Astrocyte (in vitro differentiated cells and primary cell): ENCODE measurements at regions not wholly inside any gene's neighbourhood (a gene's known extent, or its start where the extent isn't known, plus 50 kb on each side); places are given as distances from the start of the nearest gene placed in this dataset.

ENCODE experiments used
- DNase-seq: peaks from one replicate; pipeline ENCODE4 v3.0.0-alpha.2; 2010; ENCODE audit warnings: low read depth
- FAIRE-seq: peaks from 2 replicates; lab custom pipeline; 2011; peaks lifted over from hg19 to GRCh38; lab: Jason Lieb, UNC
- H2AFZ ChIP-seq: 2 replicates; pipeline ENCODE4 v1.6.0; 2012; ENCODE audit warnings: low read depth, low read length, inconsistent platforms
- H3K27ac ChIP-seq: 2 replicates; pipeline ENCODE4 v1.5.1; 2011; ENCODE audit warnings: low read depth, low read length, inconsistent platforms
- H3K27me3 ChIP-seq: 2 replicates; pipeline ENCODE4 v1.6.0; 2011; ENCODE audit warnings: low read length, inconsistent platforms; ENCODE audit not compliant: insufficient read depth
- H3K36me3 ChIP-seq: 2 replicates; pipeline ENCODE4 v1.5.1; 2011; ENCODE audit warnings: low read length, inconsistent platforms; ENCODE audit not compliant: insufficient read depth
- H3K4me1 ChIP-seq: 2 replicates; pipeline ENCODE4 v1.5.1; 2011; ENCODE audit warnings: low read length, inconsistent platforms; ENCODE audit not compliant: insufficient read depth
- H3K4me2 ChIP-seq: 2 replicates; pipeline ENCODE4 v1.6.0; 2012; ENCODE audit warnings: low read length, inconsistent platforms
- H3K4me3 ChIP-seq: 2 replicates; pipeline ENCODE4 v1.5.1; 2011; ENCODE audit warnings: low read depth, mild to moderate bottlenecking, low read length, inconsistent platforms; ENCODE audit not compliant: insufficient read depth
- H3K79me2 ChIP-seq: 2 replicates; pipeline ENCODE4 v1.6.0; 2012; ENCODE audit warnings: mild to moderate bottlenecking, low read length, inconsistent platforms; ENCODE audit not compliant: insufficient read depth
- H3K9ac ChIP-seq: 2 replicates; pipeline ENCODE4 v1.6.0; 2012; ENCODE audit warnings: mild to moderate bottlenecking, low read length, inconsistent platforms
- H3K9me3 ChIP-seq: 2 replicates; pipeline ENCODE4 v1.5.1; 2012; ENCODE audit warnings: low read depth, mild to moderate bottlenecking, low read length, inconsistent platforms; ENCODE audit not compliant: insufficient read depth
- H4K20me1 ChIP-seq: 2 replicates; pipeline ENCODE4 v1.6.0; 2012; ENCODE audit warnings: low read length, inconsistent platforms; ENCODE audit not compliant: insufficient read depth
- H3K27ac Mint-ChIP-seq: one replicate; pipeline ENCODE4 v1.8.0; 2021; ENCODE audit warnings: mild to moderate bottlenecking, mixed read lengths; ENCODE audit not compliant: unreplicated experiment
- H3K27me3 Mint-ChIP-seq: one replicate; pipeline ENCODE4 v1.8.0; 2021; ENCODE audit warnings: low read depth, mixed read lengths; ENCODE audit not compliant: unreplicated experiment
- H3K36me3 Mint-ChIP-seq: one replicate; pipeline ENCODE4 v1.8.0; 2021; ENCODE audit warnings: low read depth, mixed read lengths; ENCODE audit not compliant: unreplicated experiment
- H3K4me1 Mint-ChIP-seq: one replicate; pipeline ENCODE4 v1.8.0; 2021; ENCODE audit warnings: low read depth, mixed read lengths; ENCODE audit not compliant: unreplicated experiment
- H3K4me3 Mint-ChIP-seq: one replicate; pipeline ENCODE4 v1.8.0; 2021; ENCODE audit warnings: mild to moderate bottlenecking, moderate library complexity, mixed read lengths; ENCODE audit not compliant: unreplicated experiment
- H3K9me3 Mint-ChIP-seq: one replicate; pipeline ENCODE4 v1.8.0; 2021; ENCODE audit warnings: mild to moderate bottlenecking, mixed read lengths; ENCODE audit not compliant: unreplicated experiment
- EZH2 ChIP-seq: IDR thresholded peaks from 2 replicates; pipeline ENCODE4 v1.6.1; 2012; ENCODE audit warnings: mild to moderate bottlenecking, low read length, inconsistent platforms; ENCODE audit not compliant: insufficient read depth
- TF ChIP-seq, protein P1 (sequence below): IDR thresholded peaks from 2 replicates; pipeline ENCODE4 v1.5.1; 2011; ENCODE audit warnings: low read depth, mild to moderate bottlenecking, inconsistent platforms, low read length, moderate library complexity; ENCODE audit not compliant: insufficient read depth

GRCh38 chr18:24999650-25000267, 352.2 kb downstream of the ZNF521 start:
- H3K9ac ChIP-seq: no peak overlapping the region
- no peaks in the 10 kb centered on the region for H3K79me2 ChIP-seq
- no peak overlapping the region for H3K27ac Mint-ChIP-seq
- no peak overlapping the region for H3K4me2 ChIP-seq
- DNase-seq (no peak), FAIRE-seq (no peak)
- H3K4me1 ChIP-seq: no peaks in the 10 kb centered on the region
- no peaks in the 10 kb centered on the region for H4K20me1 ChIP-seq
- no peak overlapping the region for H3K27ac ChIP-seq
- no peaks in the 10 kb centered on the region for H3K27me3 Mint-ChIP-seq
- no peak overlapping the region for H3K4me3 ChIP-seq
- no peaks in the 10 kb centered on the region for H3K9me3 Mint-ChIP-seq
- H3K9me3 ChIP-seq: no peaks in the 10 kb centered on the region
- H3K4me3 Mint-ChIP-seq: no peak overlapping the region
- H3K4me1 Mint-ChIP-seq: no peaks in the 10 kb centered on the region
- TF ChIP-seq, protein P1, sequence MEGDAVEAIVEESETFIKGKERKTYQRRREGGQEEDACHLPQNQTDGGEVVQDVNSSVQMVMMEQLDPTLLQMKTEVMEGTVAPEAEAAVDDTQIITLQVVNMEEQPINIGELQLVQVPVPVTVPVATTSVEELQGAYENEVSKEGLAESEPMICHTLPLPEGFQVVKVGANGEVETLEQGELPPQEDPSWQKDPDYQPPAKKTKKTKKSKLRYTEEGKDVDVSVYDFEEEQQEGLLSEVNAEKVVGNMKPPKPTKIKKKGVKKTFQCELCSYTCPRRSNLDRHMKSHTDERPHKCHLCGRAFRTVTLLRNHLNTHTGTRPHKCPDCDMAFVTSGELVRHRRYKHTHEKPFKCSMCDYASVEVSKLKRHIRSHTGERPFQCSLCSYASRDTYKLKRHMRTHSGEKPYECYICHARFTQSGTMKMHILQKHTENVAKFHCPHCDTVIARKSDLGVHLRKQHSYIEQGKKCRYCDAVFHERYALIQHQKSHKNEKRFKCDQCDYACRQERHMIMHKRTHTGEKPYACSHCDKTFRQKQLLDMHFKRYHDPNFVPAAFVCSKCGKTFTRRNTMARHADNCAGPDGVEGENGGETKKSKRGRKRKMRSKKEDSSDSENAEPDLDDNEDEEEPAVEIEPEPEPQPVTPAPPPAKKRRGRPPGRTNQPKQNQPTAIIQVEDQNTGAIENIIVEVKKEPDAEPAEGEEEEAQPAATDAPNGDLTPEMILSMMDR: no peak
- no peak for TF ChIP-seq EZH2
- no peaks in the 10 kb centered on the region for H3K36me3 ChIP-seq
- no peaks in the 10 kb centered on the region for H3K36me3 Mint-ChIP-seq
- H3K27me3 ChIP-seq: no peaks in the 10 kb centered on the region
- H2AFZ ChIP-seq: no peak overlapping the region

GRCh38 chr18:25001803-25002202, 350.2 kb downstream of the ZNF521 start:
- no peak overlapping the region for H2AFZ ChIP-seq
- H3K4me3 ChIP-seq: no peak overlapping the region
- no peak for FAIRE-seq
- no peaks in the 10 kb centered on the region for H4K20me1 ChIP-seq
- TF ChIP-seq EZH2: no peak
- TF ChIP-seq, protein P1: no peak
- Mint-ChIP-seq H3K27ac (no peak overlapping the region), H3K27me3 (no peaks in the 10 kb centered on the region), H3K36me3 (no peaks in the 10 kb centered on the region), H3K4me1 (peaks cover 4% of the 10 kb centered on the region), H3K4me3 (no peak overlapping the region), H3K9me3 (no peaks in the 10 kb centered on the region)
- no peaks in the 10 kb centered on the region for H3K9me3 ChIP-seq
- H3K27me3 ChIP-seq: no peaks in the 10 kb centered on the region
- no peaks in the 10 kb centered on the region for H3K79me2 ChIP-seq
- no peaks in the 10 kb centered on the region for H3K36me3 ChIP-seq
- H3K4me1 ChIP-seq: no peaks in the 10 kb centered on the region
- no peak overlapping the region for H3K9ac ChIP-seq
- H3K27ac ChIP-seq: no peak overlapping the region
- DNase-seq: no peak
- H3K4me2 ChIP-seq: no peak overlapping the region

DNA sequence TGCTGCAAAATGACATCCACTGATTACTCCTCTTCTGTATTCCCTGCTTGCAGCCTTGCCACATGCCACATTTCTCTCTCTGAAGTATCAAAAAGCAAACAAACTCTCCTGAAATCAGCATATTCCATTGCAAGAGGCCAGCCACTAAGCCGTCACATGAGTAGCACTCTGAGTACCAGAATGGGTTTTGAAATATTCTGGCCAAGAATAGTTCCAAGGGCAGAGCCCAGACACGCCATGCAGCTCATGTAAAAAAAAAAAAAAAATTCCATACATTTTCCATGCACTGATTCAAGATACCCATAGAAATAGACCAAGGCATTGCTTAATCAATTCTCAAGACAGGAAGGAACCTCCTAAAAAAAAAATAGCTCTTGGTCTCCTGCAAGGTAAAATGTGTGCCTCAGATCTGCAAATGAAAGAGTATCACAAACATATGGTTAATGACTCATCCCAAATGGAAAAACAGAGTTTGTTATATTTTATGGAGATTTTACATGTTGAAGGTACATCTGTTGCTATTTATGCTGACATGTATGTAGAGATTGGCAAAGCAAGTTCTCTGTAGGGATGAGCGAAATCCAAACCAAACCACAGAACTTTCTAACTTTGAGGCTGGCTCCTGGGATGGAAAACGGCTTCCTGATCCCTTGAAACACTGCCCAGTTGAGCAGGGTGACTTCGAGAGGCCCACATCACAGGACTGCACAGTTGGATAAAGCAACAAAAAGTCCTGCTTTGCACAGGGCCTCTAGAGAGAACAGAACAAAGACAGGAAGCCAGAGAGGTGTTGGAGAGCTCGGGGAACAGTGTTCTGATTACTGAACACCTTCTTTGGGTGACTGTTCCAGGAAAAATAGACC, 346.2 kb downstream of the ZNF521 start:
- no peak overlapping the region for H3K4me3 Mint-ChIP-seq
- H3K4me1 ChIP-seq: no peaks in the 10 kb centered on the region
- H2AFZ ChIP-seq: no peak overlapping the region
- H3K36me3 ChIP-seq: no peaks in the 10 kb centered on the region
- H3K27ac ChIP-seq: no peak overlapping the region
- no peak overlapping the region for H3K9ac ChIP-seq
- no peaks in the 10 kb centered on the region for H3K36me3 Mint-ChIP-seq
- H3K4me3 ChIP-seq: no peak overlapping the region
- H3K27me3 Mint-ChIP-seq: no peaks in the 10 kb centered on the region
- H3K9me3 Mint-ChIP-seq: peaks cover 2% of the 10 kb centered on the region
- no peaks in the 10 kb centered on the region for H4K20me1 ChIP-seq
- no peaks in the 10 kb centered on the region for H3K79me2 ChIP-seq
- H3K4me1 Mint-ChIP-seq: peaks cover 4% of the 10 kb centered on the region
- DNase-seq: no peak
- no peak overlapping the region for H3K4me2 ChIP-seq
- no peak for TF ChIP-seq EZH2
- TF ChIP-seq, protein P1: no peak
- H3K27ac Mint-ChIP-seq: no peak overlapping the region
- H3K27me3 ChIP-seq: no peaks in the 10 kb centered on the region
- peak; percentile 47 for FAIRE-seq
- H3K9me3 ChIP-seq: no peaks in the 10 kb centered on the region
